Stimulated activated effector memory CD8-positive, alpha-beta T cell treated with anti-CD3 and anti-CD28 coated beads, Interleukin-12 subunit alpha, Interleukin-12 subunit beta, amount 100 ng/mL, for 72 hours (primary cell): ENCODE measurements at regions not wholly inside any gene's neighbourhood (a gene's known extent, or its start where the extent isn't known, plus 50 kb on each side); places are given as distances from the start of the nearest gene placed in this dataset.

ENCODE experiments used
- ATAC-seq: fragments of 150-1000 bp; cut with Tn5 transposase; 2 replicates; pipeline ENCODE4 v1.10.0; 2021
- DNase-seq, 2 donors: peaks; one replicate each; pipeline ENCODE4 v3.0.0; 2021 to 2022; ENCODE audit warnings: low spot score in 2 of 2
- H3K27ac Mint-ChIP-seq: one replicate; pipeline ENCODE4 v1.8.0; 2022; ENCODE audit warnings: mild to moderate bottlenecking, mixed read lengths
- H3K36me3 Mint-ChIP-seq: one replicate; pipeline ENCODE4 v1.8.0; 2022; ENCODE audit warnings: mild to moderate bottlenecking, mixed read lengths
- H3K4me1 Mint-ChIP-seq: one replicate; pipeline ENCODE4 v1.8.0; 2022; ENCODE audit warnings: mixed read lengths
- H3K4me3 Mint-ChIP-seq: one replicate; pipeline ENCODE4 v1.8.0; 2022; ENCODE audit warnings: mild to moderate bottlenecking, mixed read lengths
- H3K9me3 Mint-ChIP-seq: one replicate; pipeline ENCODE4 v1.8.0; 2022; ENCODE audit warnings: mixed read lengths

- Mint-ChIP-seq H3K27ac (no peak overlapping the region), H3K4me3 (no peak overlapping the region), H3K36me3 (no peaks in the 10 kb centered on the region), H3K9me3 (no peaks in the 10 kb centered on the region), H3K4me1 (no peaks in the 10 kb centered on the region)
- ATAC-seq = no peak
- DNase-seq = no peak
Measured at GRCh38 chr4:14196131-14196530, 568.6 kb upstream of the BOD1L1 start.

- H3K27ac Mint-ChIP-seq = no peak overlapping the region
- ATAC-seq = no peak
- H3K36me3 Mint-ChIP-seq = no peaks in the 10 kb centered on the region
- DNase-seq = no peak
- peaks cover 13% of the 10 kb centered on the region for H3K9me3 Mint-ChIP-seq
- H3K4me1 Mint-ChIP-seq = no peaks in the 10 kb centered on the region
- H3K4me3 Mint-ChIP-seq = no peak overlapping the region
Measured at GRCh38 chr4:14215116-14215770, 587.7 kb upstream of the BOD1L1 start.

GRCh38 chr4:14217401-14217800 lies 589.9 kb upstream of the BOD1L1 start:
- no peak for ATAC-seq
- no peaks in the 10 kb centered on the region for H3K36me3 Mint-ChIP-seq
- H3K4me1 Mint-ChIP-seq = no peaks in the 10 kb centered on the region
- H3K27ac Mint-ChIP-seq = no peak overlapping the region
- no peak for DNase-seq
- peaks cover 16% of the 10 kb centered on the region for H3K9me3 Mint-ChIP-seq
- H3K4me3 Mint-ChIP-seq = no peak overlapping the region

GRCh38 chr4:14218641-14219040 lies 591.1 kb upstream of the BOD1L1 start:
- H3K4me3 Mint-ChIP-seq = no peak overlapping the region
- H3K4me1 Mint-ChIP-seq = no peaks in the 10 kb centered on the region
- peaks cover 18% of the 10 kb centered on the region for H3K9me3 Mint-ChIP-seq
- no peak for DNase-seq
- no peak overlapping the region for H3K27ac Mint-ChIP-seq
- H3K36me3 Mint-ChIP-seq = no peaks in the 10 kb centered on the region
- no peak for ATAC-seq

GRCh38 chr4:14221176-14221575 lies 593.7 kb upstream of the BOD1L1 start:
- no peak for ATAC-seq
- Mint-ChIP-seq H3K4me1 (no peaks in the 10 kb centered on the region), H3K4me3 (no peak overlapping the region), H3K9me3 (peaks cover 13% of the 10 kb centered on the region), H3K36me3 (no peaks in the 10 kb centered on the region), H3K27ac (no peak overlapping the region)
- DNase-seq = no peak

- no peak for DNase-seq
- no peak overlapping the region for H3K4me3 Mint-ChIP-seq
- ATAC-seq = no peak
- H3K4me1 Mint-ChIP-seq = no peaks in the 10 kb centered on the region
- H3K9me3 Mint-ChIP-seq = peaks cover 8% of the 10 kb centered on the region
- H3K36me3 Mint-ChIP-seq = no peaks in the 10 kb centered on the region
- no peak overlapping the region for H3K27ac Mint-ChIP-seq
Measured at GRCh38 chr4:14222377-14223029, 595.0 kb upstream of the BOD1L1 start.

- no peak overlapping the region for H3K27ac Mint-ChIP-seq
- H3K36me3 Mint-ChIP-seq = no peaks in the 10 kb centered on the region
- H3K9me3 Mint-ChIP-seq = peaks cover 6% of the 10 kb centered on the region
- ATAC-seq (no peak), DNase-seq (no peak)
- H3K4me1 Mint-ChIP-seq = no peaks in the 10 kb centered on the region
- no peak overlapping the region for H3K4me3 Mint-ChIP-seq
Measured at GRCh38 chr4:14223461-14223860, 595.9 kb upstream of the BOD1L1 start.

- no peak for ATAC-seq
- H3K4me3 Mint-ChIP-seq = no peak overlapping the region
- H3K9me3 Mint-ChIP-seq = peaks cover 6% of the 10 kb centered on the region
- H3K27ac Mint-ChIP-seq = no peak overlapping the region
- H3K4me1 Mint-ChIP-seq = no peaks in the 10 kb centered on the region
- no peak for DNase-seq
- H3K36me3 Mint-ChIP-seq = no peaks in the 10 kb centered on the region
Measured at GRCh38 chr4:14225688-14226207, 598.2 kb upstream of the BOD1L1 start.

GRCh38 chr4:14233126-14233525 lies 605.6 kb upstream of the BOD1L1 start:
- Mint-ChIP-seq H3K27ac (no peak overlapping the region), H3K4me1 (no peaks in the 10 kb centered on the region), H3K4me3 (no peak overlapping the region), H3K36me3 (no peaks in the 10 kb centered on the region), H3K9me3 (peaks cover 2% of the 10 kb centered on the region)
- ATAC-seq (no peak), DNase-seq (no peak)

GRCh38 chr4:14234307-14234706 lies 606.8 kb upstream of the BOD1L1 start:
- no peak overlapping the region for H3K27ac Mint-ChIP-seq
- H3K4me3 Mint-ChIP-seq = no peak overlapping the region
- no peaks in the 10 kb centered on the region for H3K4me1 Mint-ChIP-seq
- peaks cover 2% of the 10 kb centered on the region for H3K9me3 Mint-ChIP-seq
- H3K36me3 Mint-ChIP-seq = no peaks in the 10 kb centered on the region
- DNase-seq (no peak), ATAC-seq (no peak)

GRCh38 chr4:14236359-14236758 lies 608.8 kb upstream of the BOD1L1 start:
- ATAC-seq = no peak
- DNase-seq = no peak
- H3K9me3 Mint-ChIP-seq = peaks cover 2% of the 10 kb centered on the region
- H3K36me3 Mint-ChIP-seq = no peaks in the 10 kb centered on the region
- no peak overlapping the region for H3K27ac Mint-ChIP-seq
- H3K4me3 Mint-ChIP-seq = no peak overlapping the region
- H3K4me1 Mint-ChIP-seq = no peaks in the 10 kb centered on the region

GRCh38 chr4:14237911-14238310 lies 610.4 kb upstream of the BOD1L1 start:
- DNase-seq (no peak), ATAC-seq (no peak)
- H3K4me3 Mint-ChIP-seq = no peak overlapping the region
- no peaks in the 10 kb centered on the region for H3K36me3 Mint-ChIP-seq
- H3K27ac Mint-ChIP-seq = no peak overlapping the region
- no peaks in the 10 kb centered on the region for H3K4me1 Mint-ChIP-seq
- peaks cover 2% of the 10 kb centered on the region for H3K9me3 Mint-ChIP-seq

GRCh38 chr4:14241574-14241973 lies 614.0 kb upstream of the BOD1L1 start:
- ATAC-seq (no peak), DNase-seq (no peak)
- no peak overlapping the region for H3K4me3 Mint-ChIP-seq
- no peaks in the 10 kb centered on the region for H3K9me3 Mint-ChIP-seq
- no peak overlapping the region for H3K27ac Mint-ChIP-seq
- no peaks in the 10 kb centered on the region for H3K4me1 Mint-ChIP-seq
- H3K36me3 Mint-ChIP-seq = no peaks in the 10 kb centered on the region

GRCh38 chr4:14247767-14248166 lies 620.2 kb upstream of the BOD1L1 start:
- Mint-ChIP-seq H3K4me1 (no peaks in the 10 kb centered on the region), H3K4me3 (no peak overlapping the region), H3K27ac (no peak overlapping the region), H3K9me3 (peaks cover 10% of the 10 kb centered on the region), H3K36me3 (no peaks in the 10 kb centered on the region)
- DNase-seq = no peak
- ATAC-seq = no peak

GRCh38 chr4:14249226-14249625 lies 621.7 kb upstream of the BOD1L1 start:
- Mint-ChIP-seq H3K4me1 (no peaks in the 10 kb centered on the region), H3K9me3 (peaks cover 14% of the 10 kb centered on the region), H3K4me3 (no peak overlapping the region), H3K27ac (no peak overlapping the region), H3K36me3 (no peaks in the 10 kb centered on the region)
- DNase-seq = no peak
- ATAC-seq = no peak

GRCh38 chr4:14254252-14254651 lies 626.7 kb upstream of the BOD1L1 start:
- no peak for ATAC-seq
- no peak overlapping the region for H3K4me3 Mint-ChIP-seq
- H3K9me3 Mint-ChIP-seq = peaks cover 14% of the 10 kb centered on the region
- H3K36me3 Mint-ChIP-seq = no peaks in the 10 kb centered on the region
- H3K4me1 Mint-ChIP-seq = no peaks in the 10 kb centered on the region
- no peak overlapping the region for H3K27ac Mint-ChIP-seq
- DNase-seq = no peak
